Ishikawa (cell line): ENCODE measurements at regions not wholly inside any gene's neighbourhood (a gene's known extent, or its start where the extent isn't known, plus 50 kb on each side); places are given as distances from the start of the nearest gene placed in this dataset.

Experiments
- CEBPB ChIP-seq: IDR thresholded peaks from 2 replicates; pipeline ENCODE4 v1.6.1; 2012
- EP300 ChIP-seq: IDR thresholded peaks from 2 replicates; pipeline ENCODE4 v1.6.1; 2012; ENCODE audit warnings: borderline replicate concordance
- ZBTB7A ChIP-seq: IDR thresholded peaks from 2 replicates; pipeline ENCODE4 v1.6.1; 2012; ENCODE audit warnings: low read depth
- TF ChIP-seq, protein P1 (sequence below): IDR thresholded peaks from 2 replicates; pipeline ENCODE4 v1.6.1; 2012; ENCODE audit warnings: low read depth, mild to moderate bottlenecking
- TF ChIP-seq, protein P2 (sequence below): IDR thresholded peaks from 2 replicates; pipeline ENCODE4 v1.6.1; 2012
- TF ChIP-seq, protein P3 (sequence below): IDR thresholded peaks from 2 replicates; pipeline ENCODE4 v1.6.1; 2012

DNA sequence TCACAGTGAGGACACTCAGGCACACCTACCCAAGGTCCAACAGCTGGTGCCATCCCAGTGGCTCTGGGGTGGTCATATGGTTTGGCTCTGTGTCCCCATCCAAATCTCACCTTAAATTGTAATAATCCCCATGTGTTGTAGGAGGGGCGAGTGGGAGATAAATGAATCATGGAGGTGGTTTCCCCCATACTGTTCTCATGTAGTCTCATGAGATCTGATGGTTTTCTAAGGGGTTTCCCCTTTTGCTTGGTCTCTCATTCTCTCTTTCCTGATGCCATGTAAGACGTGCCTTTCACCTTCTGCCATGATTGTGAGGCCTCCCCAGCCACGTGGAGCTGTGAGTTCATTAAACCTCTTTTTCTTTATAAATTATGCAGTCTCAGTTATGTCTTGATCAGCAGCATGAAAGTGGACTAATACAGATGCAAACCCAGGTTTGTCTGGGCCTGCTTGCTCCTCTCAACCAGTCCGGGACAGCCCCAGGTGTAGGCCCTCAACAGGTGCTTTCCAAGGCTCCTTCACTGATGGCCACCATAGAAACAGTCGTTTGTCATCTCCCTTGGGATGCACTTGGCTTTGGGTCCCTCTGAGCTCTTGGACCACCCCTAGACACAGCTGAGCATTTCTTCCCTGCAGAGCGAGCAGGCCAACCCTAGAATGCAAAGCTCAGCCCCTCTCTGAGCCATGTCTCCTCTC lies 101.3 kb upstream of the CTBP2 start:
- TF ChIP-seq, protein P1, sequence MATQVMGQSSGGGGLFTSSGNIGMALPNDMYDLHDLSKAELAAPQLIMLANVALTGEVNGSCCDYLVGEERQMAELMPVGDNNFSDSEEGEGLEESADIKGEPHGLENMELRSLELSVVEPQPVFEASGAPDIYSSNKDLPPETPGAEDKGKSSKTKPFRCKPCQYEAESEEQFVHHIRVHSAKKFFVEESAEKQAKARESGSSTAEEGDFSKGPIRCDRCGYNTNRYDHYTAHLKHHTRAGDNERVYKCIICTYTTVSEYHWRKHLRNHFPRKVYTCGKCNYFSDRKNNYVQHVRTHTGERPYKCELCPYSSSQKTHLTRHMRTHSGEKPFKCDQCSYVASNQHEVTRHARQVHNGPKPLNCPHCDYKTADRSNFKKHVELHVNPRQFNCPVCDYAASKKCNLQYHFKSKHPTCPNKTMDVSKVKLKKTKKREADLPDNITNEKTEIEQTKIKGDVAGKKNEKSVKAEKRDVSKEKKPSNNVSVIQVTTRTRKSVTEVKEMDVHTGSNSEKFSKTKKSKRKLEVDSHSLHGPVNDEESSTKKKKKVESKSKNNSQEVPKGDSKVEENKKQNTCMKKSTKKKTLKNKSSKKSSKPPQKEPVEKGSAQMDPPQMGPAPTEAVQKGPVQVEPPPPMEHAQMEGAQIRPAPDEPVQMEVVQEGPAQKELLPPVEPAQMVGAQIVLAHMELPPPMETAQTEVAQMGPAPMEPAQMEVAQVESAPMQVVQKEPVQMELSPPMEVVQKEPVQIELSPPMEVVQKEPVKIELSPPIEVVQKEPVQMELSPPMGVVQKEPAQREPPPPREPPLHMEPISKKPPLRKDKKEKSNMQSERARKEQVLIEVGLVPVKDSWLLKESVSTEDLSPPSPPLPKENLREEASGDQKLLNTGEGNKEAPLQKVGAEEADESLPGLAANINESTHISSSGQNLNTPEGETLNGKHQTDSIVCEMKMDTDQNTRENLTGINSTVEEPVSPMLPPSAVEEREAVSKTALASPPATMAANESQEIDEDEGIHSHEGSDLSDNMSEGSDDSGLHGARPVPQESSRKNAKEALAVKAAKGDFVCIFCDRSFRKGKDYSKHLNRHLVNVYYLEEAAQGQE = no peak
- TF ChIP-seq CEBPB = no peak
- TF ChIP-seq, protein P2, sequence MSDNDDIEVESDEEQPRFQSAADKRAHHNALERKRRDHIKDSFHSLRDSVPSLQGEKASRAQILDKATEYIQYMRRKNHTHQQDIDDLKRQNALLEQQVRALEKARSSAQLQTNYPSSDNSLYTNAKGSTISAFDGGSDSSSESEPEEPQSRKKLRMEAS = no peak
- no peak for TF ChIP-seq EP300
- TF ChIP-seq, protein P3, sequence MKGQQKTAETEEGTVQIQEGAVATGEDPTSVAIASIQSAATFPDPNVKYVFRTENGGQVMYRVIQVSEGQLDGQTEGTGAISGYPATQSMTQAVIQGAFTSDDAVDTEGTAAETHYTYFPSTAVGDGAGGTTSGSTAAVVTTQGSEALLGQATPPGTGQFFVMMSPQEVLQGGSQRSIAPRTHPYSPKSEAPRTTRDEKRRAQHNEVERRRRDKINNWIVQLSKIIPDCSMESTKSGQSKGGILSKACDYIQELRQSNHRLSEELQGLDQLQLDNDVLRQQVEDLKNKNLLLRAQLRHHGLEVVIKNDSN = no peak
- no peak for TF ChIP-seq ZBTB7A
